ENCODE measurements at regions not wholly inside any gene's neighbourhood (a gene's known extent, or its start where the extent isn't known, plus 50 kb on each side); places are given as distances from the start of the nearest gene placed in this dataset.
"Not testable (repeated sequence)": the region's sequence is repeated elsewhere in the genome, so short reads cannot be mapped to it uniquely, and the experiment has no call there.

DNA sequence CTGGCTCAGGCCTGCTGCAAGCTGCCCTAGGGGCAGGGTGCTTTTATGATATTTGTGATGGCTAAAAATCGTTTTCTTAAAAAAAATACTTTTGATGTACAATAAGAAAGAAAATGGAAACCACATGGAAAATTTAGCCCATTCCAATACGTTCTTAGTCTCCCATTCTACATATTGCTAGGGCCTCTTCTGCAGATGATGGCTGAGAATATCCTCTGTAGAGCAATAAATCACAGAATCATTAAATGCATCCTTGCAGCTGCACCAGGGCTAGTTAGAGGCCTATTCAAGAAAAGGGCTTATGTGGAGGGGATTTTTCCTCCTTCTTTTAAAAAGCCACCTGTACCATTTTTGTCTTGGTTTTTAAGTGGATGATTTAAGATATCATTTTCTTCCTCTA is 97.6 kb upstream of the C1GALT1C1 start:
- DNase-seq = no peak
- intact Hi-C loops (cut with DNase I) = no loop called here
- ATAC-seq (ENCODE audit: poor library complexity) = no peak

- ATAC-seq (ENCODE audit: poor library complexity) (no peak), DNase-seq (no peak)
- intact Hi-C loops (cut with DNase I) = no loop called here
These were observed 96.4 kb upstream of the C1GALT1C1 start for GRCh38 chrX:120726294-120726693.

- DNase-seq = no peak
- intact Hi-C loops (cut with DNase I) = no loop called here
- no peak for ATAC-seq (ENCODE audit: poor library complexity)
These were observed 96.0 kb upstream of the C1GALT1C1 start for GRCh38 chrX:120725874-120726273.

GRCh38 chrX:120719622-120720021 is 89.8 kb upstream of the C1GALT1C1 start:
- no peak for ATAC-seq (ENCODE audit: poor library complexity)
- intact Hi-C loops (cut with DNase I) = no loop called here
- no peak for DNase-seq

DNA sequence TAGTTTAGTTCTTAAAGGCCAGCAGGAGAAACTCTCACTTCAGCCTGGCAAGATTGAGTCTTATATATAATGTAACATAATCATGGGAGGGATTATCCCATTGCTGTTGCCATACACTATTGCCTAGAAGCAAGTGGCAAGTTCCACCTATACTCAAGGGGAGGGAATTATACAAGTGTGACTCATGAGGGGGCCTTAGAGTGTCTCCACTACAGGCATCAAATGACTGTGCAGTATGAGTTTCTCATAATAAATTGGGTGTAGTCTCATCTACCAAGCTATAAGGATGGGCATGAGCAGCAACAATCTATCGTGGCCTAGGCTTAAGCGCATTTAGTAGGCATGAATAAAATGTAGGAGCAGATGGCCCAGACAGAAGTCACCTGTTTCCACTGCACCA is 89.1 kb upstream of the C1GALT1C1 start:
- DNase-seq (no peak), ATAC-seq (ENCODE audit: poor library complexity) (no peak)
- intact Hi-C loops (cut with DNase I) = no loop called here

DNA sequence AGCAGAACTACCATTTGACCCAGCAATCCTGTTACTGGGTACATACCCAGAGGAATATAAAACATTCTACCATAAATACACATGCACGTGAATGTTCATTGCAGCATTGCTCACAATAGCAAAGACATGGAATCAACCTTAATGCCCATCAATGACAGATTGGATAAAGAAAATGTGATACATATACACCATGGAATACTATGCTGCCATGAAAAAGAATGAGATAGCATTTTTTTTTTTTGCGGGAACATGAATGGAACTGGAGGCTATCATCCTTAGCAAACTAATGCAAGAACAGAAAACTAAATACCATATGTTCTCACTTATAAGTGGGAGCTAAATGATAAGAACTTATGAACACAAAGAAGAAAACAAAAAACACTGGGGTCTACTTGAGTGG is 72.5 kb upstream of the C1GALT1C1 start:
- intact Hi-C loops (cut with DNase I); ATAC-seq (ENCODE audit: poor library complexity); DNase-seq: not testable (repeated sequence)

DNA sequence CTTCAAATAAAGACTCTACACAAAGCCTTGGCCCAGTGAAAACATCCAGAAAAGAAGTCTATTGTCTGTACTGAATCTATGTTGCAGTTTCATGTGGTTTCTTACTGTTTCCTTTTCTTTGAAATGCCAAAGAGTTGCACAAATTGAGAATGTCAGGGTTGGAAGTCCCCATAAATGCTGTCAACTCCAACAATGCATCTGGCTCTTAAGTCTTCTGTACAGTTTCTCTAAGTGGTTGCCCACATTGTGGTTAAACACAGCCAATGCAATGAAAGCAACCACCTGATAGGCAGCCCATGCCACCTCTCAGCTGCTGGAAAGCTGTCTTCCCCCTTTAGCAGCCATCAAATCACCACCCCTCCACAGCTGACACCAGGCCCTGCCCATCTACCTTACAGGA is 67.2 kb upstream of the C1GALT1C1 start:
- DNase-seq (no peak), ATAC-seq (ENCODE audit: poor library complexity) (no peak)
- intact Hi-C loops (cut with DNase I) = no loop called here

DNA sequence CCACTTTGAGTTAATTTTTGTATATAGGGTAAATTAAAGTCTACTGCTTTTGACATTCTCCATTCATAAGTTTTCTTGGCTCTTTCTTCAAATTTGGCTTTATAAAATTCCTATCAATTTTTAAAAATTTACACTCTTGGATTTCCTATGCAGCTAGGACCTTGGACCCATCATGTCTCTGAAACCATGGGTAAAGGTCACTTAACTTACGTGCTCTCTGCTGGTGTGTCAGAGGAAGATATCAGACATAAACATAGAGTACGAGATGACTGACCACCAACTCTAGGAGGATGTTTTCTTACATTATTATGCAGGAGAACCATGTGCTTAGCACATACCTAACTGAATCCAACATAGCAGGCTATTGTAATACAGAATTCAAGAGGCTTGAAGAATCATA is 62.5 kb upstream of the C1GALT1C1 start:
- intact Hi-C loops (cut with DNase I) = no loop called here
- DNase-seq (no peak), ATAC-seq (ENCODE audit: poor library complexity) (no peak)

GRCh38 chrX:120690941-120691340 is 61.1 kb upstream of the C1GALT1C1 start:
- intact Hi-C loops (cut with DNase I) = no loop called here
- DNase-seq (no peak), ATAC-seq (ENCODE audit: poor library complexity) (no peak)

DNA sequence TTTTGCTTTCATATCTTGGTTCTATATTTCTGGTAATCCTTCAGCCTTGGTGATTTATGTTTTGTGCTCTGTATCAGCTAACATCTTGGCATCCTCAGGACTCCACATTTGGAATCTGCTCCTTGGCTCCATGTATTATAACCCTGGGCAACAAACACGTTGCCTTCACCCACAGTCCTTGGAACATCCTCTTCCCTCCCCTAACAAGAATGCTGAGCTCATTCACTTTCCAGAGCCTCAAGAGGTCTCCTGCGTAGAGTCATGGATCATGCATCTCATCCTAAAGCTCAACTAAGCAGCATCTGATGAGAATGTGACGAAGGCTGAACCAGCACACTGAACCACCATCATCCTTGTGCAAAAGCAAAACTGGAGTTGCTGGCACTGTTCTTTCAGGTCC is 60.5 kb upstream of the C1GALT1C1 start:
- no peak for ATAC-seq (ENCODE audit: poor library complexity)
- intact Hi-C loops (cut with DNase I) = no loop called here
- no peak for DNase-seq

DNA sequence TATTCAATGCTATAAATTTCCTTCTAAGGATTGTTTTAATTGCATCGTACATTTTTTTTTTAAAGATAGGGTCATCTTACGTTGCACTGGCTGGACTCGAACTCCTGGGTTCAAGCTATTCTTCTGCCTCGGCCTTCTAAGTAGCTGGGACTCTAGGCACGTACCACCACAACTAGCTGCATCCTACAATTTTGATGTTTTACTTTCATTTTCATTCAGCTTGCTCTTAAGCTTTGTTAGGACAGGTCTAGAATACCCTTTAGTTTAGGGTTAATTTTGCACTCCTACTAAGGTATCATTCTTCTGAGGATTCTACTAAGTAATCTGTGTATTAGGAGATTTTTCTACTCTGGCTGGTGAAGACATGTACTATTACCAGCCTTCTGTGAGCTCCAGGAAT is 50.2 kb upstream of the C1GALT1C1 start:
- intact Hi-C loops (cut with DNase I) = no loop called here
- ATAC-seq (ENCODE audit: poor library complexity) (no peak), DNase-seq (no peak)
